GM12873 (cell line): ENCODE measurements at regions not wholly inside any gene's neighbourhood (a gene's known extent, or its start where the extent isn't known, plus 50 kb on each side); places are given as distances from the start of the nearest gene placed in this dataset.

Experiments
- CTCF ChIP-seq: IDR thresholded peaks from 2 replicates; pipeline ENCODE4 v1.5.1; 2012; ENCODE audit warnings: low read depth, mild to moderate bottlenecking, moderate library complexity, low read length, control low read depth; ENCODE audit not compliant: insufficient read depth; ENCODE audit errors: missing control alignments

DNA sequence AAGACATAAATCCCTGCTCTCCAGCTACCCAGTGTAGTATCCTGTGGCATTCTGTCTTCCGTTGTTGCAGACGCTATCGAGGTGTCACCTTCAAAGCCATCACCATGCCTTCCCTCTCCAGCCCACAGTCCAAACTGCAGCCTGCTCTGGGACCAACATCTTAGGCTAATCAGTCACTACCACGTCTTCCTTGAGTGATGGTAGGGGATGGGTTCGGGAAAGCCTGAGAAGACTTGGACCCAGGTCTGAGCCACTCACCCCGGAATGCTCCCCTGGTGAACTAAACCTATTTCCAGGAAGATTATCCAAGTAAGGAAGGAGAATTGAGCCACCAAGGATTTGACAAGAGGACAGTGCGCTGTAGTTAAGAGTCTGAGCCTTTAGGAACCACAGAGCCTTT lies 52.9 kb upstream of the IRX1 start:
- TF ChIP-seq CTCF: no peak

DNA sequence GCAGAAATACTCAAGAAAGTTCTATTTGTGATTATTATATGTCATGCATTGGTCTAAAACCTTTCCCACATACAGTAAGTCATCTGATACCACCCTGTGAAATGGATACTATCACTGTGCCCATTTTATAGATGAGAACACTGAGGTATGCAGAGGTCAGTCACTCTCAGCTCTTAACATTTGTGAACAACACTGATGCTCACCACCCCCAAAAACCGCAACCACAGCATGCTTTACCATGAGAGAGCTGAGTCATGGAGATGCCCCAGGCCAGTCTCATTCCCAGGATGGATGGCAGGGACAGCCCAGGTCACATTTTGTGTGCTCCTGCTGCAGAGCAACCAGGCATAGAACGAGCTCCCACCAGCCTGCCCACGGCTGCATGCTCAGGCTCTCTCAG lies 53.5 kb upstream of the IRX1 start:
- no peak for TF ChIP-seq CTCF

DNA sequence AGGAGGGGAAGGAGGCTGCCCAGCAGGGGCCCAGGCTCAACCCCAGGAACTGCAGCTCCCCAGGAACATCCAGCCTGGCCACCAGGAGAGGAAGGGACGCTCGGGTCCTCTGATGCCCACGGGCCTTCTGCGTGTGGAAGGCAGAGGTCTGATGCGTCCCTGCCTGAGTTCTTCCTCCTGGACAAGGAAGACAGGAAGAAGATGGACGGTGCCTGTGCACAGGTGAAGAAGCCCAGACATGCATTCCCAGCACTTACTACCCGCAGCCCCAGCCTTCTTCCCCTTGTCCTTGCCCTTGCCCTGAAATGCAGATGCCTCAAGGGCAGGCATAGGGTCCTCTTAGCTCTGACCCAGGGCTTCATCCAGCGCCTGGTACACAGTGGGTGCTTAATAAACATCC lies 56.7 kb upstream of the IRX1 start:
- TF ChIP-seq CTCF: no peak

DNA sequence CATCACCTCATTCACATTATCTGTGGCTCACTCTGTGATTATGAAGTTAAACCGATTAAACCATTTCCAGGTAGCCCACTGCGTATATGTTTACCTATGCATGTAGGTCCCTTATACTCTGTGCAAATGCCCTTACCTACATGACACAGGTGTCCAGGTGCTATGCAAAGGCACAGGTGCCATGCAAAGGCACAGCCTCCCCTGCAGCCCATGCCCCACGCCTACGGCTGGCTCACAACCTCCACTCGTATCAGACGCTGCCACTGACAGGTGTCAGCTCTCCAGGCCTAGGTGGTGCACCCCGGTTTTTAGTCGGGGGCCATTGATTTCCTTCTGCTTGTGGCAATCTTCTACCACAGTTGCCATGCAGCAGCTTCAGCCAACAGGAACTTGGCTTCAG lies 57.7 kb upstream of the IRX1 start:
- no peak for TF ChIP-seq CTCF

DNA sequence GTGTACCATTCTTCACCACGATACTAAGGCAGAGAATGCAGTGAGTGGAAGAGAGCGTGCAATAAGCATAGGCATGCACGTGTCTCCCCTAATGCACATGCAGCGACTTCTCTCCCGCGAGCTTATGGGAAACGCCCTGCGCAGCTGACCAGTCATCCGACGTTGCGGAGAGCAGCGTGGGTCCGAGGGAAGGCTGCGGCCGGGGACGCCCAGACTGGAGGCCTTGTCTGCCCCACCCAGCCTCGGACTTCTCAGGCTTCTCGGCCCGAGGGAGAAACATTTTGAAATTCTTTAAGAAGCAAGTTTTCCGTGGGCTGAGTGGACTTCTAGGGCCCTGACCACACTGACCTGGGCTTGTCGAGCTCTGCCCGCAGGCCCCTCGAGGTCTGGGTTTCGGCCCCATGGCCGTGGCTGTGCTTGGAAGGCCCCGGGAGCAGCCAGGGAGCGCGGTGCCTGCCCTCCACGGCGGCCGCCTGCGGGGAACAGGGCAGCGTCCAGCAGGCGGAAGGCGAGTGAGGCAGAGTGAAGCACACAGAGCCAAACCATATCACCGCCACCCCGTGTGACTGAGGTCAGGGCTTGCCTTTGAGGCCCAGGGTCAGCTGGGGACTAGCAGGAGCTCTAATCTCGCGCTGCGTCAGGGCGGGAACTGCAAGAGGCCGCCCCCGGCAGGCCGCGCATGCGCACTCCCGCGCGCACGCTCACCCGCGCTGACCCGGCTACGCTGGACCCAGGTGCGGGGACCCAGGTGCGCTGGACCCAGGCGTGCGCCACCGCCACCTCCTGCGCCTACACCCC lies 60.0 kb upstream of the IRX1 start:
- TF ChIP-seq CTCF: no peak

- TF ChIP-seq CTCF: no peak
These were observed 60.6 kb upstream of the IRX1 start for GRCh38 chr5:3534997-3535396.

- TF ChIP-seq CTCF: no peak
These were observed 64.2 kb upstream of the IRX1 start for GRCh38 chr5:3531320-3531986.
